HepG2 (cell line): ENCODE measurements at regions not wholly inside any gene's neighbourhood (a gene's known extent, or its start where the extent isn't known, plus 50 kb on each side); places are given as distances from the start of the nearest gene placed in this dataset.

ENCODE experiments used
- FOXK1 ChIP-seq: sonication (generic); formaldehyde crosslinking; IDR thresholded peaks from 2 replicates; pipeline ENCODE4 v1.4.0; 2020; ENCODE audit warnings: low read depth, missing genetic modification reagents, borderline replicate concordance
- GABPB1 ChIP-seq: IDR thresholded peaks from 2 replicates; pipeline ENCODE4 v1.6.1; 2016; ENCODE audit warnings: mild to moderate bottlenecking, missing genetic modification reagents, moderate library complexity, missing compliant biosample characterization
- HDAC1 ChIP-seq: sonication (generic); formaldehyde crosslinking; IDR thresholded peaks from 2 replicates; pipeline ENCODE4 v1.5.1; 2020; ENCODE audit warnings: mild to moderate bottlenecking, missing genetic modification reagents
- IKZF4 ChIP-seq: sonication (generic); formaldehyde crosslinking; IDR thresholded peaks from 2 replicates; pipeline ENCODE4 v1.5.1; 2020; ENCODE audit warnings: borderline replicate concordance, mild to moderate bottlenecking, low read depth, missing genetic modification reagents; ENCODE audit errors: not compliant biosample characterization
- KDM4B ChIP-seq: sonication (generic); formaldehyde crosslinking; IDR thresholded peaks from 2 replicates; pipeline ENCODE4 v1.4.0; 2020; ENCODE audit warnings: missing genetic modification reagents
- MXD4 ChIP-seq: IDR thresholded peaks from 2 replicates; pipeline ENCODE4 v1.6.1; 2016; ENCODE audit warnings: mild to moderate bottlenecking, missing biosample characterization, missing genetic modification reagents
- ZNF253 ChIP-seq: sonication (generic); formaldehyde crosslinking; IDR thresholded peaks from 2 replicates; pipeline ENCODE4 v1.8.0; 2022; ENCODE audit warnings: mild to moderate bottlenecking, missing genetic modification reagents, borderline replicate concordance
- ZNF331 ChIP-seq: sonication (generic); formaldehyde crosslinking; IDR thresholded peaks from 2 replicates; pipeline ENCODE4 v1.4.0; 2020; ENCODE audit warnings: missing genetic modification reagents
- ZNF589 ChIP-seq: sonication (generic); formaldehyde crosslinking; conservative IDR thresholded peaks from 2 replicates; pipeline ENCODE4 v1.8.0; 2022; ENCODE audit warnings: mild to moderate bottlenecking, moderate library complexity, missing genetic modification reagents
- ZNF607 ChIP-seq: sonication (generic); formaldehyde crosslinking; IDR thresholded peaks from 2 replicates; pipeline ENCODE4 v1.5.1; 2020; ENCODE audit warnings: missing genetic modification reagents, mild to moderate bottlenecking, borderline replicate concordance
- TF ChIP-seq, protein P1 (sequence below): sonication (generic); formaldehyde crosslinking; IDR thresholded peaks from 2 replicates; pipeline ENCODE4 v1.4.0; 2020; ENCODE audit warnings: missing genetic modification reagents, borderline replicate concordance
- TF ChIP-seq, protein P2 (sequence below): sonication (generic); formaldehyde crosslinking; IDR thresholded peaks from 2 replicates; pipeline ENCODE4 v1.4.0; 2020; ENCODE audit warnings: missing genetic modification reagents
- TF ChIP-seq, protein P3 (sequence below): sonication (generic); formaldehyde crosslinking; IDR thresholded peaks from 2 replicates; pipeline ENCODE4 v1.4.0; 2020; ENCODE audit warnings: missing genetic modification reagents
- TF ChIP-seq, protein P4 (sequence below): IDR thresholded peaks from 2 replicates; pipeline ENCODE4 v1.6.1; 2016; ENCODE audit warnings: low read depth, borderline replicate concordance
- TF ChIP-seq, protein P5 (sequence below): sonication (generic); formaldehyde crosslinking; IDR thresholded peaks from 2 replicates; pipeline ENCODE4 v1.5.0; 2020; ENCODE audit warnings: missing genetic modification reagents
- TF ChIP-seq, protein P6 (sequence below): IDR thresholded peaks from 2 replicates; pipeline ENCODE4 v1.6.1; 2016; ENCODE audit warnings: low read depth, control low read depth

DNA sequence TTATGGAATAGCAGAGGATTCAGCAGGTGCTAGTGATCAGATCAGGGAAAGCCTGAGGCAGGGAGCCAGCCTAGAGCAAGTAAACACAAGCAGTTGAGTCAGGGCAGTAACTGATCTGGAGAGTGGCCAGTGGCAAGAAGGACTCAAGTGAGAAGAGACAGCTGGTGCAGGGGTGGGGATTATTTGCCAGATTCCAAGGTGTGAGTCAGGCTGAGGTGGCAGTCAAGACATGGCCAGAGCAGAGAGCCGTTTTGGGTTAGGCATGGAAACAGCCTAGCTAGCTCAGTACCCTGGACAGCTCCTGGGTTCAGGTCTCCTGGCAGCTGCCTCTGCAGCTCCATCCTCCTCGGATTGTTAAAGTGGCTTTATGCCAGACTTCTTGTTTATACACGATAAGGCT is 281.9 kb upstream of the ONECUT1 start (continued):
- TF ChIP-seq, protein P1, sequence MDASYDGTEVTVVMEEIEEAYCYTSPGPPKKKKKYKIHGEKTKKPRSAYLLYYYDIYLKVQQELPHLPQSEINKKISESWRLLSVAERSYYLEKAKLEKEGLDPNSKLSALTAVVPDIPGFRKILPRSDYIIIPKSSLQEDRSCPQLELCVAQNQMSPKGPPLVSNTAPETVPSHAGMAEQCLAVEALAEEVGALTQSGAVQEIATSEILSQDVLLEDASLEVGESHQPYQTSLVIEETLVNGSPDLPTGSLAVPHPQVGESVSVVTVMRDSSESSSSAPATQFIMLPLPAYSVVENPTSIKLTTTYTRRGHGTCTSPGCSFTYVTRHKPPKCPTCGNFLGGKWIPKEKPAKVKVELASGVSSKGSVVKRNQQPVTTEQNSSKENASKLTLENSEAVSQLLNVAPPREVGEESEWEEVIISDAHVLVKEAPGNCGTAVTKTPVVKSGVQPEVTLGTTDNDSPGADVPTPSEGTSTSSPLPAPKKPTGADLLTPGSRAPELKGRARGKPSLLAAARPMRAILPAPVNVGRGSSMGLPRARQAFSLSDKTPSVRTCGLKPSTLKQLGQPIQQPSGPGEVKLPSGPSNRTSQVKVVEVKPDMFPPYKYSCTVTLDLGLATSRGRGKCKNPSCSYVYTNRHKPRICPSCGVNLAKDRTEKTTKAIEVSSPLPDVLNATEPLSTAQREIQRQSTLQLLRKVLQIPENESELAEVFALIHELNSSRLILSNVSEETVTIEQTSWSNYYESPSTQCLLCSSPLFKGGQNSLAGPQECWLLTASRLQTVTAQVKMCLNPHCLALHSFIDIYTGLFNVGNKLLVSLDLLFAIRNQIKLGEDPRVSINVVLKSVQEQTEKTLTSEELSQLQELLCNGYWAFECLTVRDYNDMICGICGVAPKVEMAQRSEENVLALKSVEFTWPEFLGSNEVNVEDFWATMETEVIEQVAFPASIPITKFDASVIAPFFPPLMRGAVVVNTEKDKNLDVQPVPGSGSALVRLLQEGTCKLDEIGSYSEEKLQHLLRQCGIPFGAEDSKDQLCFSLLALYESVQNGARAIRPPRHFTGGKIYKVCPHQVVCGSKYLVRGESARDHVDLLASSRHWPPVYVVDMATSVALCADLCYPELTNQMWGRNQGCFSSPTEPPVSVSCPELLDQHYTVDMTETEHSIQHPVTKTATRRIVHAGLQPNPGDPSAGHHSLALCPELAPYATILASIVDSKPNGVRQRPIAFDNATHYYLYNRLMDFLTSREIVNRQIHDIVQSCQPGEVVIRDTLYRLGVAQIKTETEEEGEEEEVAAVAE (CRISPR knock-in tag): peak; percentile 77
- peak; percentile 43; the same call in 1 of the 2 replicates for TF ChIP-seq ZNF607 (CRISPR knock-in tag)
- TF ChIP-seq, protein P2, sequence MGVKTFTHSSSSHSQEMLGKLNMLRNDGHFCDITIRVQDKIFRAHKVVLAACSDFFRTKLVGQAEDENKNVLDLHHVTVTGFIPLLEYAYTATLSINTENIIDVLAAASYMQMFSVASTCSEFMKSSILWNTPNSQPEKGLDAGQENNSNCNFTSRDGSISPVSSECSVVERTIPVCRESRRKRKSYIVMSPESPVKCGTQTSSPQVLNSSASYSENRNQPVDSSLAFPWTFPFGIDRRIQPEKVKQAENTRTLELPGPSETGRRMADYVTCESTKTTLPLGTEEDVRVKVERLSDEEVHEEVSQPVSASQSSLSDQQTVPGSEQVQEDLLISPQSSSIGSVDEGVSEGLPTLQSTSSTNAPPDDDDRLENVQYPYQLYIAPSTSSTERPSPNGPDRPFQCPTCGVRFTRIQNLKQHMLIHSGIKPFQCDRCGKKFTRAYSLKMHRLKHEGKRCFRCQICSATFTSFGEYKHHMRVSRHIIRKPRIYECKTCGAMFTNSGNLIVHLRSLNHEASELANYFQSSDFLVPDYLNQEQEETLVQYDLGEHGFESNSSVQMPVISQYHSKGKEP: peak; percentile 88; the same call in 1 of the 2 replicates
- TF ChIP-seq, protein P3, sequence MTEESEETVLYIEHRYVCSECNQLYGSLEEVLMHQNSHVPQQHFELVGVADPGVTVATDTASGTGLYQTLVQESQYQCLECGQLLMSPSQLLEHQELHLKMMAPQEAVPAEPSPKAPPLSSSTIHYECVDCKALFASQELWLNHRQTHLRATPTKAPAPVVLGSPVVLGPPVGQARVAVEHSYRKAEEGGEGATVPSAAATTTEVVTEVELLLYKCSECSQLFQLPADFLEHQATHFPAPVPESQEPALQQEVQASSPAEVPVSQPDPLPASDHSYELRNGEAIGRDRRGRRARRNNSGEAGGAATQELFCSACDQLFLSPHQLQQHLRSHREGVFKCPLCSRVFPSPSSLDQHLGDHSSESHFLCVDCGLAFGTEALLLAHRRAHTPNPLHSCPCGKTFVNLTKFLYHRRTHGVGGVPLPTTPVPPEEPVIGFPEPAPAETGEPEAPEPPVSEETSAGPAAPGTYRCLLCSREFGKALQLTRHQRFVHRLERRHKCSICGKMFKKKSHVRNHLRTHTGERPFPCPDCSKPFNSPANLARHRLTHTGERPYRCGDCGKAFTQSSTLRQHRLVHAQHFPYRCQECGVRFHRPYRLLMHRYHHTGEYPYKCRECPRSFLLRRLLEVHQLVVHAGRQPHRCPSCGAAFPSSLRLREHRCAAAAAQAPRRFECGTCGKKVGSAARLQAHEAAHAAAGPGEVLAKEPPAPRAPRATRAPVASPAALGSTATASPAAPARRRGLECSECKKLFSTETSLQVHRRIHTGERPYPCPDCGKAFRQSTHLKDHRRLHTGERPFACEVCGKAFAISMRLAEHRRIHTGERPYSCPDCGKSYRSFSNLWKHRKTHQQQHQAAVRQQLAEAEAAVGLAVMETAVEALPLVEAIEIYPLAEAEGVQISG (CRISPR knock-in tag): peak; percentile 71
- 0 out of 2 replicates have a peak, but pooled peaks have one; percentile 24 for TF ChIP-seq GABPB1
- peak; percentile 50; the same call in 1 of the 2 replicates for TF ChIP-seq MXD4
- TF ChIP-seq, protein P4, sequence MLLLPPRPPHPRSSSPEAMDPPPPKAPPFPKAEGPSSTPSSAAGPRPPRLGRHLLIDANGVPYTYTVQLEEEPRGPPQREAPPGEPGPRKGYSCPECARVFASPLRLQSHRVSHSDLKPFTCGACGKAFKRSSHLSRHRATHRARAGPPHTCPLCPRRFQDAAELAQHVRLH (CRISPR knock-in tag): peak; percentile 80; the same call in 1 of the 2 replicates
- peak; percentile 49; the same call in 1 of the 2 replicates for TF ChIP-seq FOXK1 (CRISPR knock-in tag)
- TF ChIP-seq, protein P5, sequence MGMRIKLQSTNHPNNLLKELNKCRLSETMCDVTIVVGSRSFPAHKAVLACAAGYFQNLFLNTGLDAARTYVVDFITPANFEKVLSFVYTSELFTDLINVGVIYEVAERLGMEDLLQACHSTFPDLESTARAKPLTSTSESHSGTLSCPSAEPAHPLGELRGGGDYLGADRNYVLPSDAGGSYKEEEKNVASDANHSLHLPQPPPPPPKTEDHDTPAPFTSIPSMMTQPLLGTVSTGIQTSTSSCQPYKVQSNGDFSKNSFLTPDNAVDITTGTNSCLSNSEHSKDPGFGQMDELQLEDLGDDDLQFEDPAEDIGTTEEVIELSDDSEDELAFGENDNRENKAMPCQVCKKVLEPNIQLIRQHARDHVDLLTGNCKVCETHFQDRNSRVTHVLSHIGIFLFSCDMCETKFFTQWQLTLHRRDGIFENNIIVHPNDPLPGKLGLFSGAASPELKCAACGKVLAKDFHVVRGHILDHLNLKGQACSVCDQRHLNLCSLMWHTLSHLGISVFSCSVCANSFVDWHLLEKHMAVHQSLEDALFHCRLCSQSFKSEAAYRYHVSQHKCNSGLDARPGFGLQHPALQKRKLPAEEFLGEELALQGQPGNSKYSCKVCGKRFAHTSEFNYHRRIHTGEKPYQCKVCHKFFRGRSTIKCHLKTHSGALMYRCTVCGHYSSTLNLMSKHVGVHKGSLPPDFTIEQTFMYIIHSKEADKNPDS (CRISPR knock-in tag): no peak
- peak; percentile 36 for TF ChIP-seq IKZF4 (CRISPR knock-in tag)
- TF ChIP-seq HDAC1 (CRISPR knock-in tag): no peak
- no peak for TF ChIP-seq ZNF253
- TF ChIP-seq, protein P6, sequence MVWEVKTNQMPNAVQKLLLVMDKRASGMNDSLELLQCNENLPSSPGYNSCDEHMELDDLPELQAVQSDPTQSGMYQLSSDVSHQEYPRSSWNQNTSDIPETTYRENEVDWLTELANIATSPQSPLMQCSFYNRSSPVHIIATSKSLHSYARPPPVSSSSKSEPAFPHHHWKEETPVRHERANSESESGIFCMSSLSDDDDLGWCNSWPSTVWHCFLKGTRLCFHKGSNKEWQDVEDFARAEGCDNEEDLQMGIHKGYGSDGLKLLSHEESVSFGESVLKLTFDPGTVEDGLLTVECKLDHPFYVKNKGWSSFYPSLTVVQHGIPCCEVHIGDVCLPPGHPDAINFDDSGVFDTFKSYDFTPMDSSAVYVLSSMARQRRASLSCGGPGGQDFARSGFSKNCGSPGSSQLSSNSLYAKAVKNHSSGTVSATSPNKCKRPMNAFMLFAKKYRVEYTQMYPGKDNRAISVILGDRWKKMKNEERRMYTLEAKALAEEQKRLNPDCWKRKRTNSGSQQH (CRISPR knock-in tag): peak; percentile 77; the same call in 1 of the 2 replicates
- peak; percentile 77 for TF ChIP-seq ZNF331 (CRISPR knock-in tag)
- 0 out of 2 replicates have a peak, but pooled peaks have one; percentile 65 for TF ChIP-seq KDM4B (CRISPR knock-in tag)
- 0 out of 2 replicates have a peak, but pooled peaks have one; percentile 36 for TF ChIP-seq ZNF589
